Activated CD8-positive, alpha-beta memory T cell treated with anti-CD3 and anti-CD28 coated beads for 48 hours (primary cell): ENCODE measurements at regions not wholly inside any gene's neighbourhood (a gene's known extent, or its start where the extent isn't known, plus 50 kb on each side); places are given as distances from the start of the nearest gene placed in this dataset.
"Not testable (repeated sequence)": the region's sequence is repeated elsewhere in the genome, so short reads cannot be mapped to it uniquely, and the experiment has no call there.

Source experiments
- DNase-seq, 3 experiments: peaks; one replicate each; pipeline ENCODE4 v3.0.0-alpha.2; 2020; ENCODE audit warnings: low read depth in 2 of 3, low spot score in 2 of 3

GRCh38 chr9:99623780-99624364 lies 197.8 kb upstream of the NR4A3 start:
- DNase-seq = no peak

GRCh38 chr9:99624499-99625233 lies 197.0 kb upstream of the NR4A3 start:
- no peak for DNase-seq

- no peak for DNase-seq
Measured at GRCh38 chr9:99626426-99626825, 195.3 kb upstream of the NR4A3 start.

GRCh38 chr9:99628285-99628684 lies 193.4 kb upstream of the NR4A3 start:
- DNase-seq = no peak

GRCh38 chr9:99628849-99629620 lies 192.7 kb upstream of the NR4A3 start:
- DNase-seq = no peak

- no peak for DNase-seq
Measured at GRCh38 chr9:99632349-99633038, 189.2 kb upstream of the NR4A3 start.

- DNase-seq = no peak
Measured at GRCh38 chr9:99633265-99633664, 188.4 kb upstream of the NR4A3 start.

GRCh38 chr9:99634186-99634585 lies 187.5 kb upstream of the NR4A3 start:
- no peak for DNase-seq

- no peak for DNase-seq
Measured at GRCh38 chr9:99635032-99635431, 186.7 kb upstream of the NR4A3 start.

- no peak for DNase-seq
Measured at GRCh38 chr9:99637641-99638040, 184.0 kb upstream of the NR4A3 start.

- DNase-seq = no peak
Measured at GRCh38 chr9:99638971-99639370, 182.7 kb upstream of the NR4A3 start.

- DNase-seq = no peak
Measured at GRCh38 chr9:99647604-99648003, 174.1 kb upstream of the NR4A3 start.

GRCh38 chr9:99650187-99650874 lies 171.4 kb upstream of the NR4A3 start:
- no peak for DNase-seq

GRCh38 chr9:99660191-99660636 lies 161.5 kb upstream of the NR4A3 start:
- no peak for DNase-seq

- no peak for DNase-seq
Measured at GRCh38 chr9:99663297-99663696, 158.4 kb upstream of the NR4A3 start.

- no peak for DNase-seq
Measured at GRCh38 chr9:99663856-99664255, 157.8 kb upstream of the NR4A3 start.

GRCh38 chr9:99666571-99666970 lies 155.1 kb upstream of the NR4A3 start:
- DNase-seq = no peak

- DNase-seq = not testable (repeated sequence)
Measured at GRCh38 chr9:99670886-99671285, 150.8 kb upstream of the NR4A3 start.

GRCh38 chr9:99677281-99677680 lies 144.4 kb upstream of the NR4A3 start:
- no peak for DNase-seq

GRCh38 chr9:99678566-99678965 lies 143.1 kb upstream of the NR4A3 start:
- no peak for DNase-seq

GRCh38 chr9:99680191-99680590 lies 141.5 kb upstream of the NR4A3 start:
- no peak for DNase-seq
